Activated CD8-positive, alpha-beta memory T cell treated with anti-CD3 and anti-CD28 coated beads for 4 hours (primary cell): ENCODE measurements at regions not wholly inside any gene's neighbourhood (a gene's known extent, or its start where the extent isn't known, plus 50 kb on each side); places are given as distances from the start of the nearest gene placed in this dataset.

Source experiments
- DNase-seq, 2 donors: peaks; one replicate each; pipeline ENCODE4 v3.0.0-alpha.2; 2020; ENCODE audit warnings: low read depth in 2 of 2

DNA sequence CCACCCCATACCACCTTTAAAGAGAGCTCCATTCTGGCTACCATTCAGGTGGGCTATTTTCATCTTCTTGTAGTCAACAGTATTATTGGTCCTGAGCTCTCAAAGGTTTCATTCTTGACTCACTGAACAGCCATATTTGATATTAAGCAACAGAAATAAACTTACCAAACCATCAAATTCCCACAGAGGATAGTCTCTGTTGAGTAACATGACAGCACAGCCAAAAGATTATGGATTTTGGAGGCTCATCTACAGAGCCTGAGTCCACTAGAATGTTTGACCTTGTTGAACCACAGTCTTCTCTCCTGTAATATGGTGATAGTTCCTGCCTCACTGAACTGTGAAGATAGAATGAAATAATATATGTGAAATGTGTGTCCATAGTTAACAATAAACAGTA lies 276.3 kb upstream of the LDB2 start:
- DNase-seq = no peak

- DNase-seq = no peak
Measured at GRCh38 chr4:17173300-17173699, 274.9 kb upstream of the LDB2 start.

GRCh38 chr4:17170131-17170530 lies 271.7 kb upstream of the LDB2 start:
- no peak for DNase-seq

GRCh38 chr4:17169699-17170098 lies 271.3 kb upstream of the LDB2 start:
- DNase-seq = no peak

- no peak for DNase-seq
Measured at GRCh38 chr4:17168571-17168970, 270.1 kb upstream of the LDB2 start.

DNA sequence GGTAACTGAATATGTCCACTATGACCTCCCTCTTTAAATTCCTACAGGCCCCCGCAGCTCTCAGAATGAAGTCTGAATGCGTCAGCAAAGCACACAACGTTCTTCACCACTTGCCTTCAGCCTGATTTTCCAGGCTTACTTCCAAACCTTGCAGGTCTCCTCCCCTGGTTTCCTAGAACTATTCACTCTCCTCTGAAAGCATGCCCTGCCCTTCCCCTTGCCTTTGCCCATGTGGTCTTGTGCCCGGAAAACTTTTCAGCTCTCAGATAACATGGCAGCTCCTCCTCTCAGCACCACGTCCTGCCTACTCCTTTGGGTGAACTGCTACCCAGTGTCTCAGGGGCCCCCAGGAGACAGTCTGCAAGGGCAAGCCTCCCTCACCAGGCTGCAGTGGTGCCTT lies 268.5 kb upstream of the LDB2 start:
- no peak for DNase-seq

DNA sequence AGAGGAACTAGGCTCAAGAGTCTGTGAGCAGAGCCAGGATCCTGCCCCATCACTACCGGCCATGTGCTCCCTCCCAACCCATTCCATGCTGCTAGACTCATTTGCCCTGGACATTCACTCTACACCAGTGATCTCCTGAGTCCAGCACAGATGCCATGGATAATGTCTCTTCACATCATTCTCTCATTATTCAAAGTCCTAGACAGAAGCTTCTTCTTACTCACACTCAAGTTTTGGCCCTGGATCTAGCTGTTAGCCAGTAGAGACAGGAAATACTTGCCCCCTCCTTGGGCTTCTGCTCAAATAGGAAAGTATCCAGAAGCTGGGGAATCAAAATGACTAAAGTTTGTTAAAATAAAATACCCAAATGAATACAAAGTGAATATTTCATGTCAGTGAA lies 266.8 kb upstream of the LDB2 start:
- DNase-seq = no peak

- DNase-seq = no peak
Measured at GRCh38 chr4:17164666-17165065, 266.2 kb upstream of the LDB2 start.

DNA sequence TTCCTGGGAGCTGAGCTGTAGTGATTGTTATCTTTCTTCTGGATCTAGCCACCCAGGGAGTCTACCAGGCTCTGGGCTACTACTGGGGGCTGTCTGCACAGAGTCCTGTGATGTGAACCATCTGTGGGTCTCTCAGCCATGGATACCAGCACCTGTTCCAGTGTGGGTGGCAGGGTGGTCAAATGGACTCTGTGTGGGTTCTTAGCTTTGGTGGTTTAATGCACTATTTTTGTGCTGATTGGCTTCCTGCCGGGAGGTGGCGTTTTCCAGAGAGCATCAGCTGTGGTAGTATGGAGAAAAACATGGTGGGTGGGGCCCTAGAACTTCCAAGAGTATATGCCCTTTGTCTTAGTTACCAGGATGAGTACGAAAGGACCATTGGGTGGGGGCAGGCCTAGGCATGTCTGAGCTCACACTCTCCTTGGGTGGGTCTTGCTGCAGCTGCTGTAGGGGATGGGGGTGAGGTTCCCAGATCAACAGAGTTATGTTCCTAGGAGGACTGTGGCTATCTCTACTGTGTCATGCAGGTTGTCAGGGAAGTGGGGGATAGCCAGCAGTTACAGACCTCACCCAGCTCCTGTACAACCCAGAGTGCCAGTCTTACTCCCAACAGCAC lies 264.8 kb upstream of the LDB2 start:
- DNase-seq = no peak

DNA sequence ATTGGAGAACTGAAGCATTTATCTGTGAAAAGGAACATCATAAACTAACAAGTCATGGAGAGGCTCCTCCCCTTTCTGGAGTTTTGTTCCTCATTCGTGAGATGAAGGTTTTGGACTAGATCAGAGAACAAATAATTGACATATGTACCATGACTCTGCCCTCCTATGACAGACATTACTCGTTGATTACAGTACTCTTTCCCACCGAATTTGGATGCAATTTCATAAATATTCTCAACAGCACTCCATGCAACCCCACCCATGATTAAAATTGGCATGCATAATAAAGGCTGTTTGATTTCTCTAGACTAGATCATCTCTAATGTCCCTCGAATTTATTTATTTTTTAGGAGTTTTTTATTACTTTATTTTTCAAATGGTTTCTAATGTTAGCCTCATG lies 258.9 kb upstream of the LDB2 start:
- no peak for DNase-seq

DNA sequence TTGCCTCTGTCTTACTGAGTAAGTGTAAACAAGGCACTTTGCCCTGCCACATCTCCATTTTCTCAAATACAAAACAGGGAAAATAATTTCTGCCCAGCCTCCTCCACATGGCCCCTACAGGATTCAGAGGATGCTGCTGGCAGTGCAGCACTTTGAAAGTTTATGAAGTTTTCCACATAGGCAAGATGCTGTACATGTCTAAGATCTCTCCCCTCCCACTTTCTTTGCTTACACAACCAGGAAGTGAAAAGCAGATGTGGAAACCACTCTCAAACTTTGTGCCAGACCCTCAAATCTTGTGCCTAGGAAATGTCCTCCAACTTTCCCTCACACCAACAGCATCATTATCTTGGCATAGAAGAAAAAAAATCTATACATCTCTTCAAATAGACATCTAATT lies 257.0 kb upstream of the LDB2 start:
- DNase-seq = no peak

DNA sequence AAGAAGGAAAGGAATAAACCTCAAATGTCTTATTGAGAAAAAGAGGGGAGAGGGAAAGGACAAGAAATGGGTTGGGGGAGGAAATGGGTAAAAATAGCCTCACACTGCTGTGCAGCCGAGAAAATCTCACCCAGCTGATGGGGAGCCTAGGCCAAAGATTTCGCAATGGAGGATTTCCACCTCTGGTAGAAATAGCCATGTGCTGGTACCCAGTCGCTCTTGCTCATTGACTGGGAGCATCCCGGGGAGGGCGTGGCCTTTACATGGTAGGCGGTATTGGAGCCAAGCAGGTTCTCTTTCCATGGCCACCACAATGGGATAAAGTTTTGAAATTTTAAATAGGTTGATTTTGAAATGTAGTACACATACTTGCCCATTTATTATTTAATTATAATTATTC lies 255.1 kb upstream of the LDB2 start:
- no peak for DNase-seq

- no peak for DNase-seq
Measured at GRCh38 chr4:17152941-17153540, 254.6 kb upstream of the LDB2 start.

DNA sequence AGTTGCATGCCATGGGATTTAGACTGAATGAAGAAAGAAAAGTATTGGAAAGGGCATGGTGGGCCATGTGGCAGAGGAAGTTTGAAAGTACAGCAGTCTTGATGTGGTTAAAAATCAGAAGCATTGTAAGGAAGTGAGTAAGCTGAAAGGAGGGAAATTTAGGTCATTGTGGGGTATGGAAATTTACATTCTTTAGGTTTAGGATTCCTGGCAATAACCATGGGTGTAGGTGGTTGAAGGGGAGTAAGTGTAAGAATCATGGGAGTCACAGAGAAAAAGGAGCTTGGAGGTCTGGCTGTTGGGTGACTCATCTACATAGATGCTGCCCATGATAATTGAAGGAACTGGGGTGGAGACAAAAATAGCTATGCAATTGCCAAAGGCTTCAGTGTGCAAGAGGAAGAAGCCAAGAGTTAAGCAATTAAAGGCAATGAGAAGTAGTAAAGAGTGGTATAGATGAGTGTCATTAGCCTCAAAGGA lies 243.8 kb upstream of the LDB2 start:
- DNase-seq = no peak

DNA sequence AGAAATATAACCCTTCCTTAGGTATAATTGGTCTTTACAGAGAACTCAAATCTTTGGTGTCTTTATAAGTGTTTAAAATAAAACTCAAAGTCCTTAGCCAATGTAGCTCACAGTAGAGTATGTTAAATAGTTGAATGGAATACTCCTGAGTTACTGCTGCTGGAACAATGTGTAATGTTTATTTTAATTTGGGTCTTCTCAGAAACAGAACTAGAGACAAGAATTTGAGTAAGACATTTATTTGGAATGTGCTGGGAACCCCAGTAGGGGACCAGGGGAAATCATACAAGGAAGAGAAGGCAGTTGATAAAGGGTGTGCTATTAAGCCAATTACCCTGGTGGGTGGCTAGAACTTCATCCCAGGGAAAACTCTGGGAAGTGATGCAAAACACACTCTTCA lies 240.4 kb upstream of the LDB2 start:
- no peak for DNase-seq

- DNase-seq = no peak
Measured at GRCh38 chr4:17134565-17134964, 236.1 kb upstream of the LDB2 start.

GRCh38 chr4:17134100-17134499 lies 235.7 kb upstream of the LDB2 start:
- no peak for DNase-seq

GRCh38 chr4:17132226-17132625 lies 233.8 kb upstream of the LDB2 start:
- DNase-seq = no peak

GRCh38 chr4:17128268-17128667 lies 229.8 kb upstream of the LDB2 start:
- DNase-seq = no peak

- no peak for DNase-seq
Measured at GRCh38 chr4:17126321-17126966, 228.0 kb upstream of the LDB2 start.

GRCh38 chr4:17124767-17125166 lies 226.3 kb upstream of the LDB2 start:
- no peak for DNase-seq

- DNase-seq = no peak
Measured at GRCh38 chr4:17120761-17121160, 222.3 kb upstream of the LDB2 start.

- DNase-seq = no peak
Measured at GRCh38 chr4:17117746-17118145, 219.3 kb upstream of the LDB2 start.
